Natural killer cell (primary cell): ENCODE measurements at regions not wholly inside any gene's neighbourhood (a gene's known extent, or its start where the extent isn't known, plus 50 kb on each side); places are given as distances from the start of the nearest gene placed in this dataset.

ENCODE experiments used
- ATAC-seq, 3 donors: fragments of 150-1000 bp in 2 of 3; fragments of 200-7000 bp in 1 of 3; cut with Tn5 transposase; 1 replicate in 1 of 3; 2 replicates in 2 of 3; pipeline ENCODE4 v1.10.0; 2021; ENCODE audit warnings: mild to moderate bottlenecking in 2 of 3, moderate library complexity in 2 of 3
- DNase-seq, 2 donors: peaks; one replicate each; pipeline versions ENCODE4 v3.0.0 to v3.0.0-alpha.2; 2013 to 2021; ENCODE audit warnings: mixed read lengths in 1 of 2
- H3K27ac ChIP-seq: one replicate; pipeline ENCODE4 v1.5.1; 2013; ENCODE audit warnings: mild to moderate bottlenecking, low read length
- H3K27me3 ChIP-seq: one replicate; pipeline ENCODE4 v1.6.1; 2013; ENCODE audit warnings: low read length; ENCODE audit not compliant: control insufficient read depth, insufficient read depth
- H3K36me3 ChIP-seq: one replicate; pipeline ENCODE4 v1.6.1; 2013; ENCODE audit warnings: low read length; ENCODE audit not compliant: control insufficient read depth, insufficient read depth
- H3K4me1 ChIP-seq: one replicate; pipeline ENCODE4 v1.6.1; 2013; ENCODE audit warnings: low read length; ENCODE audit not compliant: control insufficient read depth, insufficient read depth
- H3K4me3 ChIP-seq: one replicate; pipeline ENCODE4 v1.5.1; 2013; ENCODE audit warnings: low read length
- H3K9me3 ChIP-seq: one replicate; pipeline ENCODE4 v1.6.1; 2013; ENCODE audit warnings: low read length; ENCODE audit not compliant: control insufficient read depth, insufficient read depth
- H3K27ac Mint-ChIP-seq, 2 donors: one replicate each; pipeline ENCODE4 v1.8.0; 2022; ENCODE audit warnings: mild to moderate bottlenecking in 2 of 2, mixed read lengths in 2 of 2, moderate library complexity in 1 of 2
- H3K27me3 Mint-ChIP-seq, 2 donors: one replicate each; pipeline ENCODE4 v1.8.0; 2022; ENCODE audit warnings: low read depth in 2 of 2, mixed read lengths in 2 of 2
- H3K36me3 Mint-ChIP-seq: one replicate; pipeline ENCODE4 v1.8.0; 2022; ENCODE audit warnings: mixed read lengths
- H3K4me1 Mint-ChIP-seq, 2 donors: one replicate each; pipeline ENCODE4 v1.8.0; 2022; ENCODE audit warnings: mixed read lengths in 2 of 2
- H3K4me3 Mint-ChIP-seq: one replicate; pipeline ENCODE4 v1.8.0; 2022; ENCODE audit warnings: mild to moderate bottlenecking, moderate library complexity, mixed read lengths
- H3K9me3 Mint-ChIP-seq, 2 donors: one replicate each; pipeline ENCODE4 v1.8.0; 2022; ENCODE audit warnings: mixed read lengths in 2 of 2
- WGBS: methylation state at CpG from one replicate; pipeline ENCODE4 v1.1.7; 2013; ENCODE audit warnings: missing lambda C conversion rate; ENCODE audit not compliant: insufficient coverage; 5-methylcytosine and 5-hydroxymethylcytosine counted together
- intact Hi-C: fragments of 100-400 bp; cut with micrococcal nuclease; formaldehyde crosslinking; loops from one replicate; pipeline ENCODE4 v1.14.2; 2022
- TF ChIP-seq, protein P1 (sequence below): fragments of 200-600 bp; IDR thresholded peaks from one replicate; pipeline ENCODE4 v1.8.0; 2022; ENCODE audit warnings: antibody characterized with exemption

GRCh38 chr6:139862311-139862710, 487.9 kb upstream of the CITED2 start:
- Mint-ChIP-seq H3K4me1 (no peaks in the 10 kb centered on the region), H3K9me3 (no peaks in the 10 kb centered on the region), H3K4me3 (no peak overlapping the region), H3K27ac (no peak overlapping the region), H3K27me3 (no peaks in the 10 kb centered on the region), H3K36me3 (no peaks in the 10 kb centered on the region)
- DNase-seq (no peak), ATAC-seq (no peak)
- intact Hi-C loops: no loop called here
- TF ChIP-seq, protein P1, sequence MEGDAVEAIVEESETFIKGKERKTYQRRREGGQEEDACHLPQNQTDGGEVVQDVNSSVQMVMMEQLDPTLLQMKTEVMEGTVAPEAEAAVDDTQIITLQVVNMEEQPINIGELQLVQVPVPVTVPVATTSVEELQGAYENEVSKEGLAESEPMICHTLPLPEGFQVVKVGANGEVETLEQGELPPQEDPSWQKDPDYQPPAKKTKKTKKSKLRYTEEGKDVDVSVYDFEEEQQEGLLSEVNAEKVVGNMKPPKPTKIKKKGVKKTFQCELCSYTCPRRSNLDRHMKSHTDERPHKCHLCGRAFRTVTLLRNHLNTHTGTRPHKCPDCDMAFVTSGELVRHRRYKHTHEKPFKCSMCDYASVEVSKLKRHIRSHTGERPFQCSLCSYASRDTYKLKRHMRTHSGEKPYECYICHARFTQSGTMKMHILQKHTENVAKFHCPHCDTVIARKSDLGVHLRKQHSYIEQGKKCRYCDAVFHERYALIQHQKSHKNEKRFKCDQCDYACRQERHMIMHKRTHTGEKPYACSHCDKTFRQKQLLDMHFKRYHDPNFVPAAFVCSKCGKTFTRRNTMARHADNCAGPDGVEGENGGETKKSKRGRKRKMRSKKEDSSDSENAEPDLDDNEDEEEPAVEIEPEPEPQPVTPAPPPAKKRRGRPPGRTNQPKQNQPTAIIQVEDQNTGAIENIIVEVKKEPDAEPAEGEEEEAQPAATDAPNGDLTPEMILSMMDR: no peak
- H3K4me1 ChIP-seq: no peaks in the 10 kb centered on the region
- H3K4me3 ChIP-seq: no peak overlapping the region
- no peaks in the 10 kb centered on the region for H3K27me3 ChIP-seq
- H3K27ac ChIP-seq: no peak overlapping the region
- H3K9me3 ChIP-seq: no peaks in the 10 kb centered on the region
- H3K36me3 ChIP-seq: no peaks in the 10 kb centered on the region
- WGBS: 92% methylated on average over 2 of the region's 2 CpGs

DNA sequence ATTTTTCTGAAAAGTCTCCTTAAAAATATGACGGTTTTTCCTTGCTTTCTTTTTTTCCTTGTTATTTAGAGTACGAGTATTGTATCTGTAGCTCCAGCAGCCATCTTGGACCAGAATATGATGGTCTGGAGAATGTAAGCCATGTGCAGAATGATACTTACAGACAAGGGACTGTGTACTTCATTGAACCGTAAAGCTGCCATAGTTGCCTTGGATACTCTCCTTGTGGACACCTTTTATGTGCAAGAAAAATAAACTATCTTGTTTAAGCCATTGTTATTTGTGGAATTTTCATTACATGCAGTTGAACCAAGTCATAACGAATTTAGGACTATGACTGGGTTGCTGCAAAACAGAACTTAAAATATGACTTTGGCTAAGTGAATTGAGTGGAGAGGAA, 485.8 kb upstream of the CITED2 start:
- H3K36me3 ChIP-seq: no peaks in the 10 kb centered on the region
- Mint-ChIP-seq H3K36me3 (no peaks in the 10 kb centered on the region), H3K9me3 (no peaks in the 10 kb centered on the region), H3K4me3 (no peak overlapping the region), H3K4me1 (no peaks in the 10 kb centered on the region), H3K27me3 (no peaks in the 10 kb centered on the region), H3K27ac (no peak overlapping the region)
- no peaks in the 10 kb centered on the region for H3K9me3 ChIP-seq
- 86% methylated on average over 4 of the region's 4 CpGs for WGBS
- no peaks in the 10 kb centered on the region for H3K4me1 ChIP-seq
- TF ChIP-seq, protein P1: no peak
- no peak overlapping the region for H3K27ac ChIP-seq
- intact Hi-C loops: no loop called here
- H3K27me3 ChIP-seq: no peaks in the 10 kb centered on the region
- ATAC-seq (no peak), DNase-seq (no peak)
- no peak overlapping the region for H3K4me3 ChIP-seq

GRCh38 chr6:139858429-139858828, 484.0 kb upstream of the CITED2 start:
- ATAC-seq: no peak
- Mint-ChIP-seq H3K27me3 (no peaks in the 10 kb centered on the region), H3K4me3 (no peak overlapping the region), H3K27ac (no peak overlapping the region), H3K4me1 (no peaks in the 10 kb centered on the region), H3K36me3 (no peaks in the 10 kb centered on the region), H3K9me3 (no peaks in the 10 kb centered on the region)
- 80% methylated on average over 1 of the region's 2 CpGs for WGBS
- TF ChIP-seq, protein P1: no peak
- no peak for DNase-seq
- no peak overlapping the region for H3K27ac ChIP-seq
- no peak overlapping the region for H3K4me3 ChIP-seq
- no peaks in the 10 kb centered on the region for H3K9me3 ChIP-seq
- no peaks in the 10 kb centered on the region for H3K27me3 ChIP-seq
- H3K36me3 ChIP-seq: no peaks in the 10 kb centered on the region
- no peaks in the 10 kb centered on the region for H3K4me1 ChIP-seq
- intact Hi-C loops: no loop called here

- WGBS: 100% methylated on average over 1 of the region's 2 CpGs
- no peaks in the 10 kb centered on the region for H3K4me1 Mint-ChIP-seq
- H3K36me3 Mint-ChIP-seq: no peaks in the 10 kb centered on the region
- Histone ChIP-seq H3K27me3 (no peaks in the 10 kb centered on the region), H3K27ac (no peak overlapping the region), H3K9me3 (no peaks in the 10 kb centered on the region), H3K4me3 (no peak overlapping the region), H3K36me3 (no peaks in the 10 kb centered on the region), H3K4me1 (no peaks in the 10 kb centered on the region)
- no peaks in the 10 kb centered on the region for H3K9me3 Mint-ChIP-seq
- ATAC-seq: no peak
- DNase-seq: no peak
- no peak overlapping the region for H3K4me3 Mint-ChIP-seq
- H3K27me3 Mint-ChIP-seq: no peaks in the 10 kb centered on the region
- intact Hi-C loops: no loop called here
- no peak overlapping the region for H3K27ac Mint-ChIP-seq
- TF ChIP-seq, protein P1: no peak
Measured at GRCh38 chr6:139857143-139857542, 482.7 kb upstream of the CITED2 start.
